IPS-18c (cell line): ENCODE measurements at regions not wholly inside any gene's neighbourhood (a gene's known extent, or its start where the extent isn't known, plus 50 kb on each side); places are given as distances from the start of the nearest gene placed in this dataset.

Experiments
- H3K4me3 ChIP-seq: 2 replicates; pipeline ENCODE4 v1.7.0; 2013; ENCODE audit warnings: low read depth, mild to moderate bottlenecking, low read length, moderate library complexity; ENCODE audit not compliant: insufficient read depth
- H3K9me3 ChIP-seq: one replicate; pipeline ENCODE4 v1.6.1; 2013; ENCODE audit warnings: mild to moderate bottlenecking, low read length, moderate library complexity; ENCODE audit not compliant: control insufficient read depth, insufficient read depth

GRCh38 chr9:129397335-129397734 is 219.3 kb upstream of the IER5L start:
- Histone ChIP-seq H3K4me3 (no peak overlapping the region), H3K9me3 (no peaks in the 10 kb centered on the region)

DNA sequence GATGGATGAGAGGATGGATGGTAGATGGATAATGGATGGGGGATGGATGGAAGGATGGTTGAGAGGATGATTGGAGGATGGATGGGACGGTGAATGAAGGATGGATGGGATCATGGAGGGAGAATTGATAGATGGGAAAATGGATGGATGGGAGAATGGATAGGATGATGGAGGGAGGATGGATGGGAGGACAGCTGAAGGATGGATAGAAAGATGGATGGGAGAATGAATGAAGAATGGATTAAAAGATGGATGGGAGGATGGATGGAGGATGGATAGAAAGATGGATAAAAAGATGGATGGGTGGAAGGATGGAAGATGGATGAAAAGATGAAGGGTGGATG is 218.3 kb upstream of the IER5L start:
- H3K4me3 ChIP-seq = no peak overlapping the region
- no peaks in the 10 kb centered on the region for H3K9me3 ChIP-seq

- Histone ChIP-seq H3K9me3 (no peaks in the 10 kb centered on the region), H3K4me3 (no peak overlapping the region)
Observed at GRCh38 chr9:129395633-129396364, 217.7 kb upstream of the IER5L start.

- no peak overlapping the region for H3K4me3 ChIP-seq
Observed at GRCh38 chr9:129394886-129395279, 216.8 kb upstream of the IER5L start.

GRCh38 chr9:129394061-129394885 is 216.2 kb upstream of the IER5L start:
- H3K9me3 ChIP-seq = no peaks in the 10 kb centered on the region
- H3K4me3 ChIP-seq = no peak overlapping the region

More at GRCh38 chr9:129394886-129395279, 216.8 kb upstream of the IER5L start:
- no peaks in the 10 kb centered on the region for H3K9me3 ChIP-seq

DNA sequence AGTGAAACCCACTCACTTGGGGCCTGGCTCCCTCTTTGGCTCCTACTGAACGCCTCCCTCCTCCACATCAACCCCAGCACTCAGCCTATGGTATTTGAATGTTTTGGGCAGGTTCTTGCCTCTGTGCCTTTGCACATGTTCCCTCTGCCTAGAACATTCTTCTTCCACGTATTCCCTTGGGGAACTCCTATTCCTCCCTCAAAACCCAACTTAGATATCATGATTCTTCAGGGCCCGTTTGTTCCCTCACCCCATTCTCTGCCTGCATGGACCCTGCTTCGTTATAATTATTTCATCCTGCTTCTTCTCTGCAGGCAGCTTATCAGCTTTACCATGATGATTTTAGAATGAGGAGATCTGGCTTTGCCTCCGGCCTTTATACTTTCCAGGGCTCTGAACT is 215.0 kb upstream of the IER5L start:
- no peak overlapping the region for H3K4me3 ChIP-seq
- no peaks in the 10 kb centered on the region for H3K9me3 ChIP-seq

DNA sequence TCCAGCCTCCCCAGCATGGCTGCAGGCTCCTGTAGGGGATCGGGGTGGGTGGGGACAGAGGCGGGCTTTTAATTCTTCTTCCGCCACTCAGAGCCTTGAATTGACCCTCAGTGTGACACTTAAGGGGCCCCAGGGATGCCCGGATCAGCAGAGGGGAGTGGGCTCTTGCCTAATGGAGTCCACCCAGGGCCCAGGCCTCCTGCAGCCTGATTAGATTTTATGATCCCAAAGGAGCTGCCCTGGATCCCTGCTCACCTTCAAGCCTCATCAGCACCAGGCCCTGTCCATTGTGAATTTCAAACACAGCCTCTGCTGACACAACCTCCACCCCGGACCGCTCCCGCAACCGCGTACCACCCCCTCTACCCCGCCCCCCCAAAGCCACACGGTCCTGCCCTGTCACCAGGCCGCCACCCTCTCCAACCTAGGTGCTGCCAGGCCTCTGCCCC is 214.1 kb upstream of the IER5L start:
- Histone ChIP-seq H3K9me3 (no peaks in the 10 kb centered on the region), H3K4me3 (no peak overlapping the region)

DNA sequence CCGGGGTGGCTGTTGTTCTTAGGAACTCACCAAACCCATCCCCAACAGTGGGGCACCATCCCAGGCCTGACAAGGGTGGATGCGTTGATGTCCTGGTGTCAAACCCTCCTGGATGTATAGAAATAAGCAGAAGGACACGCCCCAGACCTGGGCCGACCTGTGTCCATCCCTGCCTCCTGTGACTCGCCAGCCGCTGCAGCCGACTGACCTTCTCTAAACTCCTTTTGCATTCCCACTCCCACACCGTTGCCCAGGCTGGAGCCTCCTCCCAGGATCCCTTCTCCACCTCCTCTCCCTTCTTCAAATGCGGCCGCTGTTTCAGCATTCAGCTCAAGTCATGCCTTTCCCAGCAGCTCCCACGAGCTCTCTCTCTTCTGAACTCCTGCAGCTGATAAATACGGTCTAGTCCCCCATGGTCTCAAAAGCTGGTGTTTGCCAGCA is 213.2 kb upstream of the IER5L start:
- Histone ChIP-seq H3K9me3 (no peaks in the 10 kb centered on the region), H3K4me3 (no peak overlapping the region)

DNA sequence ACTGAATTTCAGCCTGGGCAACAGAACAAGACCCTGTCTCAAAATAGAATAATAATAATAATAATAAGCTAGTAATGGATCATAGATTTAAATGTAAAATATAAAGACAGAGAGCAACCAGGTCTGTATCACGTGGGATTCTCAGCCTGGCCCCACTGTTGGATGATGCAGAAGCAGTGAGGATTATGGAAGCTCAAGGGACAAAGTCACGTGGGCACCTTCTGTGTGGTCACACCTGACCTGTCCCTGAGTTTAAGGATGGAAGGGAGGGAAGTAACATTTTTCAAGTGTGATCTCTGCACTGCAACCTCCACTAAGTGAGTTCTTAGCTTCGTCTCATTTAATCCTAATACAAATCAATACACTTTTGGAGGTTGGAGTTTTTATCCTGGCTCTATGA is 212.5 kb upstream of the IER5L start:
- Histone ChIP-seq H3K9me3 (no peaks in the 10 kb centered on the region), H3K4me3 (no peak overlapping the region)

- no peak overlapping the region for H3K4me3 ChIP-seq
- H3K9me3 ChIP-seq = no peaks in the 10 kb centered on the region
Observed at GRCh38 chr9:129387822-129388221, 209.8 kb upstream of the IER5L start.

GRCh38 chr9:129386812-129387177 is 208.7 kb upstream of the IER5L start:
- no peaks in the 10 kb centered on the region for H3K9me3 ChIP-seq

DNA sequence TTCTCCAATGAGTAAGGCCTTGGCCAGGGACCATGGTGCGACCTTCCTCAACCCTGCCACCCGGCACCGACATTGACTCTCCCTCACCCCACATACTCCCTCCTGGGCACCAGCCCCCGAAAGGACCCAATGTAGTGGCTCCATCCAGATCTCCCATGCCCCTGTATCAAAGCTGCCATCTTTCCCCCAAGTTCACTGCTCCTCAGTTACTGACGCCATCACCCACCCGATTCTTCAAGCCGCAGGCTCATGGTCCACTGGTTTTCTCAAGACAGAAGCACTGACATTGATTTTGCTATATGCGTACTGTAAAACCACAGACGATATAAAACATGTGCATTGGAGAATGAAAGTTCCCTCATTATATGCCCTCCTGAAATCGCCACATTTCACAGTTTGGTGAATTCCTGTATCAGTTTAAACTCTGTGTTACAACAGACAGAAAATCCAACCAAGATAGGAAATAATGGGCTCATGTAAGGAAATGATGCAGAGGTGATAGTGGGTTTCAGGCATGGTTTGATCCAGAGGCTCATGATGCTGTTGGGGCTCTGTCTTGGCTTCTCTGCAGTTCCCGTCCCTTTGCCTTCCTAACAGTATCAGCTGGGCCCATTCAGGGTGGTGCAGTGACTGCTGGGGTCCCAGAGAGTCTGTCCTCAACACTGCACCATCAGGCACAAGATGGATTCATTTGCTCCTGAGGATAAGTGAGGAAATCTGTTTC is 207.3 kb upstream of the IER5L start:
- no peak overlapping the region for H3K4me3 ChIP-seq
- H3K9me3 ChIP-seq = no peaks in the 10 kb centered on the region

More at GRCh38 chr9:129386812-129387177, 208.7 kb upstream of the IER5L start:
- no peak overlapping the region for H3K4me3 ChIP-seq

DNA sequence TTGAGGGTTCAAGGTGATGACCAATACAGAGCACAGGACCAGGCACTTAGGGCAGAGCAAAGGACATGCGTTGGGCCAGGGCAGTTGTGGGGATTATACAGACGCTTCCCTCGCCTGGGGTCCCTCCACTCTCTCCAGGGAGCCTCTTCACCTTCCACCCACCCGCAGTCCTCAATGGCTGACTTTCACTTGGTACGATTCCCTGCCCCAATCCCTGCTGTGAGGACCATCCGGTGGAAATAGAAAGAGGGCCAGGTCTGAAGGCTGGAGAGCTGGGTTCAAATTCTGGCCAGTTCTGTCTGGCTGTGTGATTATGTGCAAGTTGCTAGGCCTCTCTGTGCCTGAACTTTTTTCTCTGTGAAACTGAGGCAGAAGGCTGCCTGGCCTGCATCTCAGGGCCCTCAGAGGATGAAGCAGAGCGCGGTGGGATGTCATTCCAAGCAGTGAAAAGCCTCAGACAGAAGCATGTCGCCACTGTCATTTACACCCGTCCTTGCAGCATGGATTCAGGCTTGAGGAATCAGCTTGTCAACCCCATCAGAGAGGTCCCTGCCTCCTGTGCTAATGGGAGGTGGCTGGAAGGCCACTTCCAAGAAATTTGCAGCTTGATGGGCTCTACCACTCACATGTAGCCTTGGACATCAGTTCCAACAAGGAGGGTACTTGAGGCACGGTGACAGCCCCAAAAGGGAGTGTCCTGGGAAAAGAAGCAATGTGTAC is 206.6 kb upstream of the IER5L start:
- Histone ChIP-seq H3K9me3 (no peaks in the 10 kb centered on the region), H3K4me3 (no peak overlapping the region)

DNA sequence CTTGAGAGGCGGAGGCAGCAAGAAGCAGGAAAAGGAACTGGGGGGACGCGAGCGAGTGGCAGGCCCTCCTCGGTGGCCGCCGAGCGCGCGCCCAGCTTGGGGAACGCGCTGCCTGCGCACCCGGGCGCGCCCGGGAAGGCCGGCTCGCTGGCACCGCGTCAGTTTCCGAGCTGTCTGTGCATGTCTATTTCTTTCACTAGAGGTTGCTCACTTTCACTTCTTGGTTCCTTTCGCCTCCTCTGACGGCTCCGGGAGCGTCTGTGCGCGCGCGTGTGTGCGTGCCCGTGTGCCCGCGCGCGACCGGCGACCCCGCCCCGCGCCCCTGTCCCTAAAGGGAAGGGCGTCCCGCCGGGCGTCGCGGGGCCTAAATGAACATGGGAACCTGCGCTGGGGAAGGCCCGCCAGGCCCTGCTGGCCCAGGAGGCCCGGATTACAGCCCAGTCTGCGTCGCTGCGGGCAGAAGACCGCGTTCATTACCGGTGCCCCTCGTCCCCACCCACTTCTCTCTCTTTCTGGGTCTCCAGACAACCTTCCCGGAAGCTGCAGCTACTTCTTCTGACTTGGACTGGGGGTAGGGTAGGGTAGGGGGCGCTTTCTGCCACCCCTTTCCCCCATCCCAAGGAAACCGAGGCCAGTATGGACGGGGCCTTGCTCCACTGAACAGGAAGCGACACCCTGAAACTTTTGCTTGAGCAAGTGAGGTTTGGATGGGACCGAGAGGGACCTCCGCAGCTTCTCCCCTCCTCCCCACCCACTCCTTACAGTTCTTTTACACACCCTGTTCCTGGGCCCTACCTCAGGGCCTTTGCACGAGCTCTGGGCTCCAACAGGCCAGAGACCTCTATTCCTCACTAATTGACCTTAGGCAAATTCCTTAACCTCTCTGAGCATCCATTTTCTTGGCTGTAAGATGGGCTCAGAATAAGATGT is 205.8 kb upstream of the IER5L start:
- no peaks in the 10 kb centered on the region for H3K9me3 ChIP-seq

DNA sequence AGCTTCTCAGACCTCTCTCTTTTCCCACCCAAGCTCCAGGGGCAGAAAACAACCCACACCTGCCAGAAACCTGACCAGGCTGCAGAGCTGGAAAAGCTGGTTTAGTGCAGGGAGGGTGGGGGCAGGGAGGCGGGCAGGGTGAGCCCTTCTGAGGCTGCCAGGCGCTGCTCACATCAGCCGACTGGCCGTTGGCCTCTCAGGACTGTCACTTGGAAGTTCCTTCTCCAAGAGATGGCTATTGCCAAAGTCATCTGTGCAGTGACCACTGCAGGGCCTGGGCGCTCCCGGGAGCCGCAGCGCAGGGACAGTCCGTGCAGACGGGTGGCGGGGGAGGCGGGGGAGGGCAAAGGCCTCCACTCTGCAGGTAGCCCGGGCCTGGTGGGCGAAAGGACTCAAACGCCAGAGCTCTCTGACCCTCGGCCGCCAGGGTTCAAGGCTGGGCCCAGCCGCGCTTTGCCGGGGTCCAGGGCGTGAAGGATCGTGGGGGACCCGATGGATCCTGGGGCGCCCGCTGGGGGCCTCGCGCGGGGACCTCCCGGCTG is 205.0 kb upstream of the IER5L start:
- H3K4me3 ChIP-seq = peak overlapping the region; percentile 56
- H3K9me3 ChIP-seq = no peaks in the 10 kb centered on the region

More for the DNA sequence above, 205.8 kb upstream of the IER5L start:
- peak overlapping the region; percentile 56 for H3K4me3 ChIP-seq
